Peyer's patch (tissue), 4 donors: ENCODE measurements at regions not wholly inside any gene's neighbourhood (a gene's known extent, or its start where the extent isn't known, plus 50 kb on each side); places are given as distances from the start of the nearest gene placed in this dataset.

Source experiments
- DNase-seq, 3 donors: peaks; one replicate each; pipeline ENCODE4 v3.0.0-alpha.2; 2017 to 2019
- H3K27ac ChIP-seq, 4 donors: fragments of 200-600 bp; sonication (generic); one replicate each; pipeline ENCODE4 v1.5.1; 2016 to 2019
- H3K27me3 ChIP-seq, 2 donors: fragments of 200-600 bp; sonication (generic); one replicate each; pipeline ENCODE4 v1.5.1; 2019
- H3K36me3 ChIP-seq, 3 donors: fragments of 200-600 bp; sonication (generic); one replicate each; pipeline ENCODE4 v1.5.1; 2016 to 2019
- H3K4me1 ChIP-seq, 4 donors: fragments of 200-600 bp; sonication (generic); one replicate each; pipeline ENCODE4 v1.5.1; 2016 to 2019
- H3K4me3 ChIP-seq, 4 donors: fragments of 200-600 bp; sonication (generic); 1 replicate in 3 of 4; 2 replicates in 1 of 4; pipeline ENCODE4 v1.5.1; 2016 to 2019; ENCODE audit warnings: mild to moderate bottlenecking in 1 of 4
- H3K9me3 ChIP-seq, 4 donors: fragments of 200-600 bp; sonication (generic); one replicate each; pipeline ENCODE4 v1.5.1; 2016 to 2019; ENCODE audit warnings: mild to moderate bottlenecking in 1 of 4
- POLR2A ChIP-seq, 2 donors: fragments of 450-650 bp; IDR thresholded peaks; one replicate each; pipeline ENCODE4 v1.5.1; 2017; ENCODE audit warnings: antibody characterized with exemption in 2 of 2, mild to moderate bottlenecking in 2 of 2, moderate library complexity in 2 of 2
- TF ChIP-seq, protein P1 (sequence below), 6 experiments: fragments of 450-650 bp in 4 of 6; fragments of 200-600 bp in 2 of 6; sonication (generic) in 1 of 6; IDR thresholded peaks; one replicate each; pipeline ENCODE4 v1.5.1; 2017 to 2019; ENCODE audit warnings: antibody characterized with exemption in 6 of 6, mild to moderate bottlenecking in 3 of 6, moderate library complexity in 1 of 6

DNA sequence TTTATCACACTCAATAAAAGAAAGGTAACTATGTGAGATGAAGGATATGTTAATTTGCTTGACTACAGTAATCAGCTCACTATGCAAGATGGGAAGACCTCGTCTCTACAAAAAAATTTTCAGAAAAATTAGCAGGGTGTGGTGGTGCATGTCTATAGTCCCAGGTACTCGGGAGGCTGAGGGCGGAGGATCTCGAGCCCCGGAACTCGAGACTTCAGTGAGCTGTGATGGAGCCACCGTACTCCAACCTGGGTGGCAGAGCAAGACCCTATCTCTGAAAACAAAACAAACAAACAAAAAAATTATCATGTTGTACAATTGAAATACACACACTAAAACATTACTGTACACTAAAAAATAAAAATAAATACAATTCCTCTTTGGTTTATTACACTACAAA is 376.7 kb upstream of the KLHL1 start:
- no peak for TF ChIP-seq POLR2A (IDR thresholded peaks at IDR 0.05)
- Histone ChIP-seq H3K27ac (no peak overlapping the region), H3K36me3 (no peaks in the 10 kb centered on the region), H3K27me3 (no peaks in the 10 kb centered on the region), H3K9me3 (no peaks in the 10 kb centered on the region), H3K4me3 (no peak overlapping the region), H3K4me1 (no peaks in the 10 kb centered on the region)
- no peak for DNase-seq

DNA sequence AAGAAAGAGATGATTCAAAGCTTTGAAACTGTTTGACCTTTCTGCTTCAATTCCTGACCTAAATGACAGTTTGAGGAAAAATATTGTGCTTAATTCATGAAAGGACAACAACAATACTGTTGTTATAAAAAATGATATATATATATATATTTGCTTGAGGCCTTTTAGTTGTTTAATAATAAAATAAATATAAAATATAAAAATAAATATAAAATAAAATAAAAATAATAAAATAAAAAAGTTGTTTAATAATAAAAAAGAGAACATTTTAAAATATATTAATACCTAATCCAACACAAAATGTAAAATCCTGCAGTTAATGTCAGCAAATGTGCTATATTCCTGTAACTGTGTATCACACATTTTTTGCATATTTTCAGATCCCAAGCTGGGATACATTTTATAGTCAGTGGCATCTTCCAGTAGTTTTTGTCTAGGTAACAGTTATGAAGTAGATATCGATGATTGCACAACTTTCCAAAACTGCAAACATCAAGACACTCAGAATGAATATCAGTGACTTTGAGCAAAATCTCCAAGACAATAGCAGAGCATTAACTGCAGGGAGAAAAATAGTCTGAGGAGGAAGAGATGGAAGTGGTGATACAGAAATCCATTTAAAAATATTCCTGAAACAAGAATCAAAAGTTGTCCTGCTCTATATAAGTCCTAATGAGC is 375.5 kb upstream of the KLHL1 start:
- no peak for DNase-seq
- no peaks in the 10 kb centered on the region for H3K4me1 ChIP-seq
- H3K27ac ChIP-seq = no peak overlapping the region
- TF ChIP-seq POLR2A (IDR thresholded peaks at IDR 0.05) = no peak
- TF ChIP-seq, protein P1, sequence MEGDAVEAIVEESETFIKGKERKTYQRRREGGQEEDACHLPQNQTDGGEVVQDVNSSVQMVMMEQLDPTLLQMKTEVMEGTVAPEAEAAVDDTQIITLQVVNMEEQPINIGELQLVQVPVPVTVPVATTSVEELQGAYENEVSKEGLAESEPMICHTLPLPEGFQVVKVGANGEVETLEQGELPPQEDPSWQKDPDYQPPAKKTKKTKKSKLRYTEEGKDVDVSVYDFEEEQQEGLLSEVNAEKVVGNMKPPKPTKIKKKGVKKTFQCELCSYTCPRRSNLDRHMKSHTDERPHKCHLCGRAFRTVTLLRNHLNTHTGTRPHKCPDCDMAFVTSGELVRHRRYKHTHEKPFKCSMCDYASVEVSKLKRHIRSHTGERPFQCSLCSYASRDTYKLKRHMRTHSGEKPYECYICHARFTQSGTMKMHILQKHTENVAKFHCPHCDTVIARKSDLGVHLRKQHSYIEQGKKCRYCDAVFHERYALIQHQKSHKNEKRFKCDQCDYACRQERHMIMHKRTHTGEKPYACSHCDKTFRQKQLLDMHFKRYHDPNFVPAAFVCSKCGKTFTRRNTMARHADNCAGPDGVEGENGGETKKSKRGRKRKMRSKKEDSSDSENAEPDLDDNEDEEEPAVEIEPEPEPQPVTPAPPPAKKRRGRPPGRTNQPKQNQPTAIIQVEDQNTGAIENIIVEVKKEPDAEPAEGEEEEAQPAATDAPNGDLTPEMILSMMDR (IDR thresholded peaks at IDR 0.05) = no peak
- H3K36me3 ChIP-seq = no peaks in the 10 kb centered on the region
- H3K4me3 ChIP-seq = no peak overlapping the region
- H3K27me3 ChIP-seq = no peaks in the 10 kb centered on the region
- H3K9me3 ChIP-seq = no peaks in the 10 kb centered on the region

DNA sequence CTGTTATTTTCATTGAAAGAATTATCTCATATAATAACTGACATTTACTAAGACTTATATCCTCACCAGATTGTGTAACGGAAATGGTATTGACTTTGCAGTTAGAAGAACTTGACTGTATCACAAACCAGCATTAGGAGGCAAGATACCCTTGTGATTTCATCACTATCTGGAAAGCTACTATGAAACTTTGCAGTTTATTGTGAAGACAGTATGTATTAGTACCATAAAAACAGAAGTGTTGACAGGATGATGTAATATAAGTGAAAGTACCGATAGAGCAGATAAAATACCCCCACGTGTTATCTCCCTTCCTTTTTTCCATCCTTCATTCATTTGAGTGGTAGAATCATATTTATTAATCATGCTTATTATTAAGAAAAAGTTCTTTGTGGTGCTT is 365.7 kb upstream of the KLHL1 start:
- Histone ChIP-seq H3K4me1 (no peaks in the 10 kb centered on the region), H3K36me3 (no peaks in the 10 kb centered on the region), H3K27me3 (no peaks in the 10 kb centered on the region), H3K4me3 (no peak overlapping the region), H3K27ac (no peak overlapping the region), H3K9me3 (no peaks in the 10 kb centered on the region)
- DNase-seq = no peak
- no peak for TF ChIP-seq POLR2A (IDR thresholded peaks at IDR 0.05)
- TF ChIP-seq, protein P1 (IDR thresholded peaks at IDR 0.05) = no peak

DNA sequence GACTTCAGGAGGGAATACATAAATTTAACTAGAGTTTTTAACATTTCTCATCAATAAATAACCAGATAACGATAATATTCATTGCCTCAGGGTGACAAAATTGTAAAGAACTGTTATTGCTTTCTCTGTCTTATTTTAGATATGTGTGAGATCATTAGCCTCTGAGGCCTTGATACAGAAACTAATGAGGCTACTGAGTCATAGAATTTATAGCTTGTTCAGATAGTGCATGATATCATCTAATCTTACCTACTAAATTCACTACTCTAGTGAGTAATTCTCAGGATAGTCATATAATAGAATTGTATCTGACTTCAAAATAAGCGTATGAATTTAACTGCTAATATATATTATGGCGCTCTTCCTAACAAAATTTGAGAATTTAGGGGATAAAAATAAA is 360.8 kb upstream of the KLHL1 start:
- no peak overlapping the region for H3K4me3 ChIP-seq
- no peaks in the 10 kb centered on the region for H3K27me3 ChIP-seq
- no peak for DNase-seq
- H3K9me3 ChIP-seq = no peaks in the 10 kb centered on the region
- no peaks in the 10 kb centered on the region for H3K36me3 ChIP-seq
- H3K27ac ChIP-seq = no peak overlapping the region
- H3K4me1 ChIP-seq = no peaks in the 10 kb centered on the region
- TF ChIP-seq, protein P1 (IDR thresholded peaks at IDR 0.05) = no peak
- no peak for TF ChIP-seq POLR2A (IDR thresholded peaks at IDR 0.05)

DNA sequence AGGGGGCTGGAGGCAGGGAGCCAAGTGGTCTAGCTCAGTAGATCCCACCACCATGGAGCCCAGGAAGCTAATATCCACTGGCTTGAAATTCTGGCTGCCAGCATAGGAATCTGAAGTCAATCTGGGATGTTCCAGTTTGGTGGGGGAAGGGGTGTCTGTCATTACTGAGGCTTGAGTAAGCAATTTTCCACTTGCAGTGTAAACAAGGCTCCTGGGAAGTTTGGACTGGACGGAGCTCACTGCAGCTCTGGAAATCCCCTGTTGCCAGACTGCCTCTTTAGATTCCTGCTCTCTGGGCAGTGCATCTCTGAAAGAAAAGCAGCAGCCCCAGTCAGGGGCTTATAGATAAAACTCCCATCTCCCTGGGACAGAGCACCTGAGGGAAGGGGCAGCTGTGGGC is 349.2 kb upstream of the KLHL1 start:
- Histone ChIP-seq H3K4me3 (no peak overlapping the region), H3K36me3 (no peaks in the 10 kb centered on the region), H3K27ac (no peak overlapping the region), H3K27me3 (no peaks in the 10 kb centered on the region), H3K4me1 (no peaks in the 10 kb centered on the region), H3K9me3 (no peaks in the 10 kb centered on the region)
- no peak for TF ChIP-seq POLR2A (IDR thresholded peaks at IDR 0.05)
- TF ChIP-seq, protein P1 (IDR thresholded peaks at IDR 0.05) = no peak
- DNase-seq = no peak

DNA sequence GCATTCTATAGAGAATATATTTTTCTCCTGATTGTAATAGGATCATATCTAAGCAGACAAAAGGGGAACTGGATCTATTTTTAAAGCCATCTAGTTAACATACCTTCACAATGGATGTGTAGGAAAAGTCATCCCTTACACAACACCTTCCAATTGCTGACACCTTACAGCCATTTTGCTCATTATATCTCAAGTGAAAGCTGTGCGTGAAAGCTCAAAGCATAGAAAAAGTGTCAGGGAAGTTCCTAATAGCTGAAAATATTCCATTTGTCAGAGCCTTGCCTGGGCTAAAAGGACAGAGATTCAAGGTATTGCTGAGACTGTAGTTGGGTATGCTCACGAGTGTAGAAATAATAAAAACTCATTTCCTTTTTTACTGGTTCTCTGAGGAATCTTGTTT is 340.6 kb upstream of the KLHL1 start:
- TF ChIP-seq, protein P1 (IDR thresholded peaks at IDR 0.05) = no peak
- no peak for TF ChIP-seq POLR2A (IDR thresholded peaks at IDR 0.05)
- H3K27ac ChIP-seq = no peak overlapping the region

More for the DNA sequence above, 340.6 kb upstream of the KLHL1 start:
- DNase-seq = no peak
- Histone ChIP-seq H3K4me3 (no peak overlapping the region), H3K27me3 (no peaks in the 10 kb centered on the region), H3K4me1 (no peaks in the 10 kb centered on the region), H3K9me3 (no peaks in the 10 kb centered on the region), H3K36me3 (no peaks in the 10 kb centered on the region)
